Prostate gland (tissue), 2 donors: ENCODE measurements at regions not wholly inside any gene's neighbourhood (a gene's known extent, or its start where the extent isn't known, plus 50 kb on each side); places are given as distances from the start of the nearest gene placed in this dataset.

ENCODE experiments used
- CTCF ChIP-seq, 4 experiments: fragments of 200-600 bp in 2 of 4; fragments of 450-650 bp in 2 of 4; sonication (generic) in 2 of 4; IDR thresholded peaks; 1 replicate in 3 of 4; 2 replicates in 1 of 4; pipeline ENCODE4 v1.5.1; 2016 to 2019; ENCODE audit warnings: antibody characterized with exemption in 4 of 4, mild to moderate bottlenecking in 2 of 4, moderate library complexity in 2 of 4
- POLR2AphosphoS5 ChIP-seq: sonication (generic); formaldehyde crosslinking; IDR thresholded peaks from one replicate; pipeline ENCODE4 v1.6.1; 2017; ENCODE audit warnings: antibody characterized with exemption

DNA sequence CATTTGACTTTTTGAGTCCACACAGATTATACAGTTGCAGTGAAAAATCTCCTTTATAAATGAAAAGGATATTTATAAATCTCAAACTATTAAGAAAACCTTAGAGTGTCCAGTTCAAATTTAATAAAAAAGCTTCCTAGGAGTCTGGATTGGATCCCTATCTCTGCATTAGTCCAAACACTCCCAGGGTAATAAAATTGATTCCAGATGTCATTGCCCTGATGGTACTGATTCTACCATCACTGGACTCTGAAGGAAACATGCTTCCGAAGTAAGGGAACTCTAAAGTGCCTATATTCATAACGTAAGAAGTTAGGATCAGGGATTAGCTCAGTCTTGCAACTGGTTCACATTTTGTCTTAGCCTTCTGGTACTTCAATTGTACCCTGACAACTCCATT lies 1325.1 kb upstream of the MAP3K7 start:
- no peak for TF ChIP-seq POLR2AphosphoS5
- TF ChIP-seq CTCF (IDR thresholded peaks at IDR 0.05), result no peak
